Astrocyte of the cerebellum (primary cell): ENCODE measurements at regions not wholly inside any gene's neighbourhood (a gene's known extent, or its start where the extent isn't known, plus 50 kb on each side); places are given as distances from the start of the nearest gene placed in this dataset.
"Not testable (repeated sequence)": the region's sequence is repeated elsewhere in the genome, so short reads cannot be mapped to it uniquely, and the experiment has no call there.

ENCODE experiments used
- DNase-seq: peaks from one replicate; pipeline ENCODE4 v3.0.0-alpha.2; 2011; ENCODE audit warnings: low read depth
- H3K4me3 ChIP-seq: 2 replicates; pipeline ENCODE4 v1.5.1; 2011; ENCODE audit warnings: mild to moderate bottlenecking, low read depth, low read length, moderate library complexity
- CTCF ChIP-seq: IDR thresholded peaks from 2 replicates; pipeline ENCODE4 v1.5.1; 2012; ENCODE audit warnings: low read length, low read depth, moderate library complexity, mild to moderate bottlenecking; ENCODE audit errors: missing control alignments
- in situ Hi-C: cut with HindIII; loops from 2 replicates; pipeline ENCODE4 v1.10.0; 2017; ENCODE audit warnings: low sequenced_read_pairs

DNA sequence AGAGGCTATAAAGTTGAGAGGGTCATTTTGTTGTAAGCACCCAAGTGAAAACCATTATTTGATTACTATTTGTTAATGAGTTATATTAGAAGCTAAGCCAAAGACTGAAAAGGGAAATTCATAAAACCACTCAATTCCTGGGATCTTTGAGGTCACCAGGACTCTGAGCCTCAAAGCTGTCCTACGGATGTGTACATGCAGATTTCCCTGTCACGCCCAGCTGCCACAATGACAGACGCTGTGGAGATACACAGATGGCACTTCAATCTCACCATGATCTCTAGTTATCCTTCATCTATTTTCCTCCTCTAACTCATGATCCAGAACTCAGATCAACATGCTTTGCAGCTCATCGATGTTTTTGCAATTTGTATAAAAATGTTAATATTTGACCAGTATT is 403.5 kb upstream of the MIR17HG start:
- in situ Hi-C loops = no loop called here
- no peak for TF ChIP-seq CTCF
- no peak for DNase-seq

DNA sequence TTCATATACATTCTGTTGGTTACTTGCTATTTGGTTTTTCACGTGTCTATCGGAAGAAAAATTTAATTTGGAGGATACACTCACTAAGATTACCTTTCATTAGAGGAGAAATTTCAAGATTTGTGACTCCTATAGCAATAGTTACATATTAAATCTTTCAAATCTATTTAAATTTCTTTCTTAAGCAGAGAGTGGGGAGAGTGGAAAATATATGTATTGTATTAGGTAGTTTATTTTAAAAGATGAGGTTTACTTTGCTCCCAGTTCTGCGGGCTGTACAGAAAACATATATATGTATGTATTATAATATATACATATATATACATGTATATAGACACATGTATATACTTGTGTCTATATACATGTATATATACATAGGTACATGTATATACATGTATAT is 402.3 kb upstream of the MIR17HG start:
- H3K4me3 ChIP-seq, DNase-seq, in situ Hi-C loops: not testable (repeated sequence)

More for the DNA sequence above, 403.5 kb upstream of the MIR17HG start:
- H3K4me3 ChIP-seq = no peak overlapping the region

DNA sequence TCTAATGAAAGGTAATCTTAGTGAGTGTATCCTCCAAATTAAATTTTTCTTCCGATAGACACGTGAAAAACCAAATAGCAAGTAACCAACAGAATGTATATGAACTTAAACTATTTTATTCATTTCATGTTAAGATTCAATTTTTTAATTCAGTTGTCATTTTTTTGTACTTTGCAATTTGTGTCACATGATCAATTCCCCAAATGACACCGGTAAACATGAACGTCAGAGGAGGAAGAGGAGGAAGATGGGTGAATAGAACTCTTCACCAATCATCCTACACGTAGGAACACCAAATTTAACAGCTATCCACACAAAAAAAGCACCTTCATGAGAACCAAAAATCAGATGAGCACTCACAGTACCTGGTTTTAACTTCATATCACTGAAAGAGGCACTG is 401.4 kb upstream of the MIR17HG start:
- in situ Hi-C loops, H3K4me3 ChIP-seq, DNase-seq: not testable (repeated sequence)

GRCh38 chr13:90947976-90948375 is 399.5 kb upstream of the MIR17HG start:
- in situ Hi-C loops = no loop called here
- H3K4me3 ChIP-seq = no peak overlapping the region
- DNase-seq = no peak
- no peak for TF ChIP-seq CTCF

DNA sequence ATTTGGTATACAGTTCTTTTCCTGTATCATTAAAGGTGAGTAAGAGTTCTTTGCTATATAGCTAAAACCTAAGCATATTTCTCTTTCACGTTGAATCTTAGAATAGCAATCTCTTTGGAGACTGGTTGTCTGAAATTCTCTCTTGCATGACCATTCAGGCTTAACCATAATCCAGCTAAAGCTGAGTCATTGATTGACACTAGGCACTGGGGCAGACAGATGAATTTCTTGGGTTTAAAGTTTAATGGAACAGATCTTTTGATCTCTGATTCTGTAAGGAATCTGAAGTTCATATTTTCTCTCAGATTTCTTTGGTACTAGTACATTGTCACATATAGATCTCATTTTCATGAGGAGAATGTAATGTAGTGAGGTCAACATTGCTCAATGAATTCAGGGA is 397.3 kb upstream of the MIR17HG start:
- H3K4me3 ChIP-seq = no peak overlapping the region
- in situ Hi-C loops = no loop called here
- TF ChIP-seq CTCF = no peak
- no peak for DNase-seq

- DNase-seq = no peak
- TF ChIP-seq CTCF = no peak
- in situ Hi-C loops = no loop called here
- H3K4me3 ChIP-seq = no peak overlapping the region
These were observed 395.8 kb upstream of the MIR17HG start for GRCh38 chr13:90951663-90952062.

DNA sequence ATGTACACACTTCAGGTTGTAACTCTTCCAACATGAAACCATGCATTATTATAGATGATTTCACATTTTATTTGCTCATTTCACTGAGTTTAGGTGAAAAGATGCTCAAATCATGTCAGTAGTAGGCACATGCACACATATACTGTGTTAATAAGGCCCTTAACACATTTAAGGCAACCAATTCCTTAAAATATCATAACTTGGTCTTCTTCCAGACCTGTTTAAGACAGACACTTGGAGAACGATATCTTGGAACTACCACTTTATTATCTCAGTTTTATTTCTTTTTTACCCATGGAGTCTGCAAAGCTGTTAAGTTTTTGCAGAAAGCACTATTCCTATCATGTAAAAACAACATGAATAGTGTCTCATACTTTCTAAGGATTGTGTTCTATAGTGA is 395.2 kb upstream of the MIR17HG start:
- DNase-seq = no peak
- TF ChIP-seq CTCF = no peak
- in situ Hi-C loops = no loop called here
- H3K4me3 ChIP-seq = no peak overlapping the region

GRCh38 chr13:90954605-90955195 is 392.8 kb upstream of the MIR17HG start:
- in situ Hi-C loops = no loop called here
- DNase-seq = no peak
- no peak overlapping the region for H3K4me3 ChIP-seq
- no peak for TF ChIP-seq CTCF
